Transverse colon (tissue), 4 donors: ENCODE measurements at regions not wholly inside any gene's neighbourhood (a gene's known extent, or its start where the extent isn't known, plus 50 kb on each side); places are given as distances from the start of the nearest gene placed in this dataset.

Experiments used
- CTCF ChIP-seq, 5 experiments: fragments of 200-600 bp in 3 of 5; fragments of 450-650 bp in 2 of 5; sonication (generic) in 3 of 5; IDR thresholded peaks; 1 replicate in 2 of 5; 2 replicates in 3 of 5; pipeline ENCODE4 v1.5.1; 2016 to 2017; ENCODE audit warnings: antibody characterized with exemption in 5 of 5, inconsistent platforms in 3 of 5, mild to moderate bottlenecking in 2 of 5, moderate library complexity in 1 of 5
- EP300 ChIP-seq: sonication (generic); formaldehyde crosslinking; IDR thresholded peaks from one replicate; pipeline ENCODE4 v1.6.1; 2017; ENCODE audit warnings: antibody characterized with exemption, low read depth
- POLR2A ChIP-seq: fragments of 450-650 bp; IDR thresholded peaks from one replicate; pipeline ENCODE4 v1.6.1; 2016; ENCODE audit warnings: antibody characterized with exemption, mild to moderate bottlenecking, moderate library complexity
- POLR2AphosphoS5 ChIP-seq, 3 donors: sonication (generic); formaldehyde crosslinking; IDR thresholded peaks; one replicate each; pipeline ENCODE4 v1.6.1; 2016; ENCODE audit warnings: antibody characterized with exemption in 3 of 3

GRCh38 chr7:112669306-112669705 is 120.9 kb downstream of the TMEM168 start:
- TF ChIP-seq CTCF (IDR thresholded peaks at IDR 0.05) = no peak
- no peak for TF ChIP-seq POLR2A
- no peak for TF ChIP-seq POLR2AphosphoS5 (IDR thresholded peaks at IDR 0.05)
- no peak for TF ChIP-seq EP300
